GM23338 (cell line): ENCODE measurements at regions not wholly inside any gene's neighbourhood (a gene's known extent, or its start where the extent isn't known, plus 50 kb on each side); places are given as distances from the start of the nearest gene placed in this dataset.

ENCODE experiments used
- ATAC-seq: fragments of 200-7000 bp; cut with Tn5 transposase; 3 replicates; pipeline ENCODE4 v1.9.1; 2020
- DNase-seq: peaks from one replicate; pipeline ENCODE4 v3.0.0-alpha.2; 2015; ENCODE audit warnings: low spot score
- H2AFZ ChIP-seq: fragments of 200-600 bp; sonication (generic); 2 replicates; pipeline ENCODE4 v1.8.0; 2016; ENCODE audit warnings: antibody characterized with exemption, mild to moderate bottlenecking, moderate library complexity
- H3F3A ChIP-seq: fragments of 200-600 bp; sonication (generic); replicated peaks from 2 replicates; pipeline ENCODE4 v1.8.0; 2017; ENCODE audit warnings: antibody characterized with exemption, mixed run types, low read depth
- H3K27ac ChIP-seq: fragments of 200-600 bp; sonication (generic); 2 replicates; pipeline ENCODE4 v1.6.1; 2016; ENCODE audit warnings: low read depth
- H3K27me3 ChIP-seq: fragments of 200-600 bp; sonication (generic); 2 replicates; pipeline ENCODE4 v1.8.0; 2016; ENCODE audit warnings: mild to moderate bottlenecking, mixed run types, moderate library complexity; ENCODE audit not compliant: insufficient read depth
- H3K36me3 ChIP-seq: fragments of 200-600 bp; sonication (generic); 2 replicates; pipeline ENCODE4 v1.8.0; 2016; ENCODE audit warnings: mild to moderate bottlenecking; ENCODE audit not compliant: insufficient read depth
- H3K4me1 ChIP-seq: fragments of 200-600 bp; sonication (generic); 2 replicates; pipeline ENCODE4 v1.8.0; 2016; ENCODE audit warnings: mild to moderate bottlenecking, moderate library complexity; ENCODE audit not compliant: insufficient read depth
- H3K4me2 ChIP-seq: fragments of 200-600 bp; sonication (generic); 2 replicates; pipeline ENCODE4 v1.7.1; 2017; ENCODE audit warnings: mixed run types
- H3K4me3 ChIP-seq: fragments of 200-600 bp; sonication (generic); 2 replicates; pipeline ENCODE4 v1.6.1; 2016; ENCODE audit warnings: mixed run types
- H3K79me2 ChIP-seq: fragments of 200-600 bp; sonication (generic); replicated peaks from 2 replicates; pipeline ENCODE4 v1.8.0; 2017; ENCODE audit warnings: mild to moderate bottlenecking; ENCODE audit not compliant: insufficient read depth
- H3K9me2 ChIP-seq: fragments of 200-600 bp; sonication (generic); 2 replicates; pipeline ENCODE4 v1.8.0; 2017; ENCODE audit not compliant: insufficient read depth
- H4K20me1 ChIP-seq: fragments of 200-600 bp; sonication (generic); replicated peaks from 2 replicates; pipeline ENCODE4 v1.8.0; 2017; ENCODE audit warnings: mild to moderate bottlenecking; ENCODE audit not compliant: insufficient read depth
- H3K27ac Mint-ChIP-seq: 2 replicates; pipeline ENCODE4 v1.8.0; 2020; ENCODE audit warnings: inconsistent platforms, mild to moderate bottlenecking, moderate library complexity, mixed read lengths
- H3K27me3 Mint-ChIP-seq: 3 replicates; pipeline ENCODE4 v1.8.0; 2022; ENCODE audit warnings: low read depth, mild to moderate bottlenecking, moderate library complexity, mixed read lengths, inconsistent platforms; ENCODE audit not compliant: insufficient read depth, poor library complexity
- H3K36me3 Mint-ChIP-seq: 3 replicates; pipeline ENCODE4 v1.8.0; 2021; ENCODE audit warnings: low read depth, mild to moderate bottlenecking, inconsistent platforms, moderate library complexity, mixed read lengths
- H3K4me1 Mint-ChIP-seq: 3 replicates; pipeline ENCODE4 v1.8.0; 2020; ENCODE audit warnings: mild to moderate bottlenecking, inconsistent platforms, mixed read lengths
- H3K4me3 Mint-ChIP-seq: 3 replicates; pipeline ENCODE4 v1.8.0; 2021; ENCODE audit warnings: moderate library complexity, mild to moderate bottlenecking, inconsistent platforms, mixed read lengths
- H3K9me3 Mint-ChIP-seq: 3 replicates; pipeline ENCODE4 v1.8.0; 2020; ENCODE audit warnings: moderate library complexity, mild to moderate bottlenecking, inconsistent platforms, mixed read lengths
- CREB1 ChIP-seq: fragments of 250-450 bp; sonication (Bioruptor Pico); IDR thresholded peaks from 2 replicates; pipeline ENCODE4 v1.5.0; 2020; ENCODE audit warnings: low read depth, mild to moderate bottlenecking, moderate library complexity
- CTCF ChIP-seq, 2 experiments: fragments of 200-600 bp in 1 of 2; sonication (generic) in 1 of 2; conservative IDR thresholded peaks; 2 replicates each; pipeline versions ENCODE4 v1.5.1 to v1.6.1; 2016 to 2017; ENCODE audit warnings: antibody characterized with exemption in 2 of 2, low read depth in 2 of 2, mild to moderate bottlenecking in 2 of 2, moderate library complexity in 1 of 2
- EZH2 ChIP-seq: fragments of 200-600 bp; sonication (generic); IDR thresholded peaks from one replicate; pipeline ENCODE4 v1.8.0; 2017; ENCODE audit warnings: antibody characterized with exemption, mild to moderate bottlenecking, low read depth; ENCODE audit not compliant: unreplicated experiment
- EZH2phosphoT487 ChIP-seq: fragments of 200-600 bp; sonication (generic); IDR thresholded peaks from one replicate; pipeline ENCODE4 v1.8.1; 2018; ENCODE audit warnings: antibody characterized with exemption; ENCODE audit not compliant: unreplicated experiment
- POLR2AphosphoS5 ChIP-seq: IDR thresholded peaks from 2 replicates; pipeline ENCODE4 v1.6.1; 2016; ENCODE audit warnings: antibody characterized with exemption, low read depth
- REST ChIP-seq: IDR thresholded peaks from one replicate; pipeline ENCODE4 v1.6.1; 2018; ENCODE audit warnings: antibody characterized with exemption; ENCODE audit not compliant: unreplicated experiment
- STAT1 ChIP-seq: IDR thresholded peaks from one replicate; pipeline ENCODE4 v1.6.1; 2016; ENCODE audit warnings: antibody characterized with exemption; ENCODE audit not compliant: unreplicated experiment
- ZNF114 ChIP-seq: fragments of 250-450 bp; sonication (Bioruptor Pico); IDR thresholded peaks from 2 replicates; pipeline ENCODE4 v1.5.0; 2020; ENCODE audit warnings: mild to moderate bottlenecking, moderate library complexity
- ZNF331 ChIP-seq: fragments of 250-450 bp; sonication (Bioruptor Pico); IDR thresholded peaks from 2 replicates; pipeline ENCODE4 v1.5.0; 2020; ENCODE audit warnings: low read depth, mild to moderate bottlenecking, moderate library complexity
- TF ChIP-seq, protein P1 (sequence below): IDR thresholded peaks from 2 replicates; pipeline ENCODE4 v1.6.1; 2016; ENCODE audit warnings: antibody characterized with exemption

GRCh38 chr5:6994097-6994496, 280.9 kb downstream of the TENT4A start:
- Histone ChIP-seq H3K27me3 (no peaks in the 10 kb centered on the region), H3K27ac (no peak overlapping the region), H3F3A (no peaks in the 10 kb centered on the region), H3K9me2 (no peaks in the 10 kb centered on the region), H2AFZ (peak overlapping the region; percentile 44; the same call in 1 of the 2 replicates), H3K79me2 (no peaks in the 10 kb centered on the region), H4K20me1 (no peaks in the 10 kb centered on the region), H3K4me3 (no peak overlapping the region), H3K4me1 (peaks cover 6% of the 10 kb centered on the region), H3K36me3 (no peaks in the 10 kb centered on the region), H3K4me2 (no peak overlapping the region)
- H3K27me3 Mint-ChIP-seq: peaks cover 2% of the 10 kb centered on the region
- no peak for ATAC-seq
- H3K4me1 Mint-ChIP-seq: peaks cover 6% of the 10 kb centered on the region
- H3K27ac Mint-ChIP-seq: no peak overlapping the region
- no peak for DNase-seq
- H3K4me3 Mint-ChIP-seq: no peak overlapping the region
- peaks cover 2% of the 10 kb centered on the region; the same call in 1 of the 3 replicates for H3K36me3 Mint-ChIP-seq
- peaks cover 15% of the 10 kb centered on the region; the same call in 2 of the 3 replicates for H3K9me3 Mint-ChIP-seq
- TF ChIP-seq, protein P1, sequence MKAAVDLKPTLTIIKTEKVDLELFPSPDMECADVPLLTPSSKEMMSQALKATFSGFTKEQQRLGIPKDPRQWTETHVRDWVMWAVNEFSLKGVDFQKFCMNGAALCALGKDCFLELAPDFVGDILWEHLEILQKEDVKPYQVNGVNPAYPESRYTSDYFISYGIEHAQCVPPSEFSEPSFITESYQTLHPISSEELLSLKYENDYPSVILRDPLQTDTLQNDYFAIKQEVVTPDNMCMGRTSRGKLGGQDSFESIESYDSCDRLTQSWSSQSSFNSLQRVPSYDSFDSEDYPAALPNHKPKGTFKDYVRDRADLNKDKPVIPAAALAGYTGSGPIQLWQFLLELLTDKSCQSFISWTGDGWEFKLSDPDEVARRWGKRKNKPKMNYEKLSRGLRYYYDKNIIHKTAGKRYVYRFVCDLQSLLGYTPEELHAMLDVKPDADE: no peak

GRCh38 chr5:6995115-6995514, 281.9 kb downstream of the TENT4A start:
- no peak overlapping the region for H2AFZ ChIP-seq
- Mint-ChIP-seq H3K36me3 (peaks cover 2% of the 10 kb centered on the region; the same call in 1 of the 3 replicates), H3K4me3 (no peak overlapping the region), H3K27me3 (peaks cover 2% of the 10 kb centered on the region), H3K9me3 (peaks cover 15% of the 10 kb centered on the region; the same call in 2 of the 3 replicates), H3K4me1 (peaks cover 6% of the 10 kb centered on the region), H3K27ac (no peak overlapping the region)
- no peaks in the 10 kb centered on the region for H4K20me1 ChIP-seq
- H3K27me3 ChIP-seq: no peaks in the 10 kb centered on the region
- H3K79me2 ChIP-seq: no peaks in the 10 kb centered on the region
- H3F3A ChIP-seq: no peaks in the 10 kb centered on the region
- DNase-seq: no peak
- H3K4me1 ChIP-seq: 0 out of 2 replicates have a peak, but pooled peaks cover 5% of the 10 kb centered on the region
- ATAC-seq: no peak
- no peak overlapping the region for H3K4me3 ChIP-seq
- H3K4me2 ChIP-seq: no peak overlapping the region
- H3K27ac ChIP-seq: no peak overlapping the region
- no peaks in the 10 kb centered on the region for H3K36me3 ChIP-seq
- H3K9me2 ChIP-seq: no peaks in the 10 kb centered on the region
- no peak for TF ChIP-seq ZNF331 (CRISPR knock-in tag)
- TF ChIP-seq ZNF114: no peak
- TF ChIP-seq, protein P1: no peak
- TF ChIP-seq CREB1: no peak
- TF ChIP-seq EZH2: no peak
- no peak for TF ChIP-seq REST
- TF ChIP-seq POLR2AphosphoS5: no peak
- no peak for TF ChIP-seq CTCF (conservative IDR thresholded peaks at IDR 0.05; ENCODE audit: low read depth in 2 of 2)
- TF ChIP-seq STAT1: no peak
- TF ChIP-seq EZH2phosphoT487: no peak
